ENCODE measurements at regions not wholly inside any gene's neighbourhood (a gene's known extent, or its start where the extent isn't known, plus 50 kb on each side); places are given as distances from the start of the nearest gene placed in this dataset.

DNA sequence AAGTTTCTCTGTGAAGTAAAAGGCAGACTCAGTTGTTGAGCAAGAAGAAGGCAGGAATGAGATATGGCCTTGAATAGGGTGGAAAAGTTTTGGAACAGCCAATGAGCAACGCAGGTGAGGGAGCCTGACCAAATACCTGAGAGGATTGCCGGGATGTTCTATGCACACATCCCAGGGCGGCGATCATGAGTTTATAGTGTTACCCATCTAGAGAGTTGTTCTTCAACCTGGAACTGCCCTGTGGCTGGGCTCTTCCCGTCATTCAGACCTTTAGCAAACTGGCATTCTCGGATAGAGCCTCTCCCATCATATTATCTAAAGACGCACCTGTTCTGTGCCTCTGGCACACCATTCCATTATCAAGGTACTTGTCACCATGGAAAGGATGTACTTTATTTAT is 103.0 kb upstream of the KIF5B start (continued):
- TF ChIP-seq, protein P1, sequence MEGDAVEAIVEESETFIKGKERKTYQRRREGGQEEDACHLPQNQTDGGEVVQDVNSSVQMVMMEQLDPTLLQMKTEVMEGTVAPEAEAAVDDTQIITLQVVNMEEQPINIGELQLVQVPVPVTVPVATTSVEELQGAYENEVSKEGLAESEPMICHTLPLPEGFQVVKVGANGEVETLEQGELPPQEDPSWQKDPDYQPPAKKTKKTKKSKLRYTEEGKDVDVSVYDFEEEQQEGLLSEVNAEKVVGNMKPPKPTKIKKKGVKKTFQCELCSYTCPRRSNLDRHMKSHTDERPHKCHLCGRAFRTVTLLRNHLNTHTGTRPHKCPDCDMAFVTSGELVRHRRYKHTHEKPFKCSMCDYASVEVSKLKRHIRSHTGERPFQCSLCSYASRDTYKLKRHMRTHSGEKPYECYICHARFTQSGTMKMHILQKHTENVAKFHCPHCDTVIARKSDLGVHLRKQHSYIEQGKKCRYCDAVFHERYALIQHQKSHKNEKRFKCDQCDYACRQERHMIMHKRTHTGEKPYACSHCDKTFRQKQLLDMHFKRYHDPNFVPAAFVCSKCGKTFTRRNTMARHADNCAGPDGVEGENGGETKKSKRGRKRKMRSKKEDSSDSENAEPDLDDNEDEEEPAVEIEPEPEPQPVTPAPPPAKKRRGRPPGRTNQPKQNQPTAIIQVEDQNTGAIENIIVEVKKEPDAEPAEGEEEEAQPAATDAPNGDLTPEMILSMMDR (conservative IDR thresholded peaks at IDR 0.05; ENCODE audit: low read depth in 2 of 2) = no peak
- no peak for TF ChIP-seq POLR2AphosphoS5 (IDR thresholded peaks at IDR 0.05; ENCODE audit: low read depth)
- TF ChIP-seq EZH2 (IDR thresholded peaks at IDR 0.05; ENCODE audit: low read depth, unreplicated experiment) = no peak

DNA sequence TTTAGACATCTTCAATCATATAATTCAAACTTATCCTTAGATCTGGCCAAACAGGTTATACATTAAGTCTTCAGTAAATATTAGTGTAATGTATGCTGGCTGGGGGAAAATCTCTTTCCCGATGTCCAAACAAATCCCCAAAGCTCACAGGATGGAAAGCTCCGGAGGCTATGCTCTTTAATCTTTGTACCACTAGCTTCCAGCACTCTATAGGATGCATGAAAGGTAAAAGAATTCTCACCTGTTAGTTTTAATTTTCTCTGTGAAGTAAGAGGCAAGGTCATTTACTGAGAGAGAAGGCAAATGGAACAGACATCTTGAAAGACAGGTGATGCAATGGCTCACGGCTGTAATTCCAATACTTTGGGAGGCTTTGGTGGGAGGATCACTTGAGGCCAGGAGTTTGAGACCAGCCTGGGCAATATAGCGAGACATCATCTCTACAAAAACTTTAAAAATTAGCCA is 99.8 kb upstream of the KIF5B start:
- Histone ChIP-seq H3K79me2 (replicated peaks; ENCODE audit: insufficient read depth) (no peaks in the 10 kb centered on the region), H3K4me1 (ENCODE audit: insufficient read depth) (no peaks in the 10 kb centered on the region), H3K27ac (ENCODE audit: low read depth) (no peak overlapping the region), H3F3A (replicated peaks; ENCODE audit: low read depth) (no peaks in the 10 kb centered on the region), H2AFZ (no peak overlapping the region), H3K4me2 (no peak overlapping the region), H3K4me3 (no peak overlapping the region), H4K20me1 (replicated peaks; ENCODE audit: insufficient read depth) (no peaks in the 10 kb centered on the region), H3K27me3 (ENCODE audit: insufficient read depth) (no peaks in the 10 kb centered on the region), H3K9me2 (ENCODE audit: insufficient read depth) (peaks cover 5% of the 10 kb centered on the region; the same call in 1 of the 2 replicates), H3K36me3 (ENCODE audit: insufficient read depth) (no peaks in the 10 kb centered on the region)
- peaks cover 7% of the 10 kb centered on the region; the same call in 1 of the 3 replicates for H3K36me3 Mint-ChIP-seq (ENCODE audit: low read depth)
- H3K27ac Mint-ChIP-seq = no peak overlapping the region
- peaks cover 1% of the 10 kb centered on the region for H3K4me1 Mint-ChIP-seq
- H3K4me3 Mint-ChIP-seq = no peak overlapping the region
- H3K9me3 Mint-ChIP-seq = peaks cover 19% of the 10 kb centered on the region
- DNase-seq (ENCODE audit: low spot score) (no peak), ATAC-seq (no peak)
- H3K27me3 Mint-ChIP-seq (ENCODE audit: insufficient read depth, low read depth, poor library complexity) = peaks cover 6% of the 10 kb centered on the region
- no peak for TF ChIP-seq JUNB (IDR thresholded peaks at IDR 0.05; ENCODE audit: unreplicated experiment)
- TF ChIP-seq, protein P2, sequence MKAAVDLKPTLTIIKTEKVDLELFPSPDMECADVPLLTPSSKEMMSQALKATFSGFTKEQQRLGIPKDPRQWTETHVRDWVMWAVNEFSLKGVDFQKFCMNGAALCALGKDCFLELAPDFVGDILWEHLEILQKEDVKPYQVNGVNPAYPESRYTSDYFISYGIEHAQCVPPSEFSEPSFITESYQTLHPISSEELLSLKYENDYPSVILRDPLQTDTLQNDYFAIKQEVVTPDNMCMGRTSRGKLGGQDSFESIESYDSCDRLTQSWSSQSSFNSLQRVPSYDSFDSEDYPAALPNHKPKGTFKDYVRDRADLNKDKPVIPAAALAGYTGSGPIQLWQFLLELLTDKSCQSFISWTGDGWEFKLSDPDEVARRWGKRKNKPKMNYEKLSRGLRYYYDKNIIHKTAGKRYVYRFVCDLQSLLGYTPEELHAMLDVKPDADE (IDR thresholded peaks at IDR 0.05) = no peak
- no peak for TF ChIP-seq POLR2AphosphoS5 (IDR thresholded peaks at IDR 0.05; ENCODE audit: low read depth)
- TF ChIP-seq NANOG (IDR thresholded peaks at IDR 0.05; ENCODE audit: borderline replicate concordance) = no peak
- TF ChIP-seq, protein P3, sequence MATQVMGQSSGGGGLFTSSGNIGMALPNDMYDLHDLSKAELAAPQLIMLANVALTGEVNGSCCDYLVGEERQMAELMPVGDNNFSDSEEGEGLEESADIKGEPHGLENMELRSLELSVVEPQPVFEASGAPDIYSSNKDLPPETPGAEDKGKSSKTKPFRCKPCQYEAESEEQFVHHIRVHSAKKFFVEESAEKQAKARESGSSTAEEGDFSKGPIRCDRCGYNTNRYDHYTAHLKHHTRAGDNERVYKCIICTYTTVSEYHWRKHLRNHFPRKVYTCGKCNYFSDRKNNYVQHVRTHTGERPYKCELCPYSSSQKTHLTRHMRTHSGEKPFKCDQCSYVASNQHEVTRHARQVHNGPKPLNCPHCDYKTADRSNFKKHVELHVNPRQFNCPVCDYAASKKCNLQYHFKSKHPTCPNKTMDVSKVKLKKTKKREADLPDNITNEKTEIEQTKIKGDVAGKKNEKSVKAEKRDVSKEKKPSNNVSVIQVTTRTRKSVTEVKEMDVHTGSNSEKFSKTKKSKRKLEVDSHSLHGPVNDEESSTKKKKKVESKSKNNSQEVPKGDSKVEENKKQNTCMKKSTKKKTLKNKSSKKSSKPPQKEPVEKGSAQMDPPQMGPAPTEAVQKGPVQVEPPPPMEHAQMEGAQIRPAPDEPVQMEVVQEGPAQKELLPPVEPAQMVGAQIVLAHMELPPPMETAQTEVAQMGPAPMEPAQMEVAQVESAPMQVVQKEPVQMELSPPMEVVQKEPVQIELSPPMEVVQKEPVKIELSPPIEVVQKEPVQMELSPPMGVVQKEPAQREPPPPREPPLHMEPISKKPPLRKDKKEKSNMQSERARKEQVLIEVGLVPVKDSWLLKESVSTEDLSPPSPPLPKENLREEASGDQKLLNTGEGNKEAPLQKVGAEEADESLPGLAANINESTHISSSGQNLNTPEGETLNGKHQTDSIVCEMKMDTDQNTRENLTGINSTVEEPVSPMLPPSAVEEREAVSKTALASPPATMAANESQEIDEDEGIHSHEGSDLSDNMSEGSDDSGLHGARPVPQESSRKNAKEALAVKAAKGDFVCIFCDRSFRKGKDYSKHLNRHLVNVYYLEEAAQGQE (IDR thresholded peaks at IDR 0.05; ENCODE audit: unreplicated experiment) = no peak
- TF ChIP-seq, protein P1 (conservative IDR thresholded peaks at IDR 0.05; ENCODE audit: low read depth in 2 of 2) = no peak
- TF ChIP-seq, protein P4, sequence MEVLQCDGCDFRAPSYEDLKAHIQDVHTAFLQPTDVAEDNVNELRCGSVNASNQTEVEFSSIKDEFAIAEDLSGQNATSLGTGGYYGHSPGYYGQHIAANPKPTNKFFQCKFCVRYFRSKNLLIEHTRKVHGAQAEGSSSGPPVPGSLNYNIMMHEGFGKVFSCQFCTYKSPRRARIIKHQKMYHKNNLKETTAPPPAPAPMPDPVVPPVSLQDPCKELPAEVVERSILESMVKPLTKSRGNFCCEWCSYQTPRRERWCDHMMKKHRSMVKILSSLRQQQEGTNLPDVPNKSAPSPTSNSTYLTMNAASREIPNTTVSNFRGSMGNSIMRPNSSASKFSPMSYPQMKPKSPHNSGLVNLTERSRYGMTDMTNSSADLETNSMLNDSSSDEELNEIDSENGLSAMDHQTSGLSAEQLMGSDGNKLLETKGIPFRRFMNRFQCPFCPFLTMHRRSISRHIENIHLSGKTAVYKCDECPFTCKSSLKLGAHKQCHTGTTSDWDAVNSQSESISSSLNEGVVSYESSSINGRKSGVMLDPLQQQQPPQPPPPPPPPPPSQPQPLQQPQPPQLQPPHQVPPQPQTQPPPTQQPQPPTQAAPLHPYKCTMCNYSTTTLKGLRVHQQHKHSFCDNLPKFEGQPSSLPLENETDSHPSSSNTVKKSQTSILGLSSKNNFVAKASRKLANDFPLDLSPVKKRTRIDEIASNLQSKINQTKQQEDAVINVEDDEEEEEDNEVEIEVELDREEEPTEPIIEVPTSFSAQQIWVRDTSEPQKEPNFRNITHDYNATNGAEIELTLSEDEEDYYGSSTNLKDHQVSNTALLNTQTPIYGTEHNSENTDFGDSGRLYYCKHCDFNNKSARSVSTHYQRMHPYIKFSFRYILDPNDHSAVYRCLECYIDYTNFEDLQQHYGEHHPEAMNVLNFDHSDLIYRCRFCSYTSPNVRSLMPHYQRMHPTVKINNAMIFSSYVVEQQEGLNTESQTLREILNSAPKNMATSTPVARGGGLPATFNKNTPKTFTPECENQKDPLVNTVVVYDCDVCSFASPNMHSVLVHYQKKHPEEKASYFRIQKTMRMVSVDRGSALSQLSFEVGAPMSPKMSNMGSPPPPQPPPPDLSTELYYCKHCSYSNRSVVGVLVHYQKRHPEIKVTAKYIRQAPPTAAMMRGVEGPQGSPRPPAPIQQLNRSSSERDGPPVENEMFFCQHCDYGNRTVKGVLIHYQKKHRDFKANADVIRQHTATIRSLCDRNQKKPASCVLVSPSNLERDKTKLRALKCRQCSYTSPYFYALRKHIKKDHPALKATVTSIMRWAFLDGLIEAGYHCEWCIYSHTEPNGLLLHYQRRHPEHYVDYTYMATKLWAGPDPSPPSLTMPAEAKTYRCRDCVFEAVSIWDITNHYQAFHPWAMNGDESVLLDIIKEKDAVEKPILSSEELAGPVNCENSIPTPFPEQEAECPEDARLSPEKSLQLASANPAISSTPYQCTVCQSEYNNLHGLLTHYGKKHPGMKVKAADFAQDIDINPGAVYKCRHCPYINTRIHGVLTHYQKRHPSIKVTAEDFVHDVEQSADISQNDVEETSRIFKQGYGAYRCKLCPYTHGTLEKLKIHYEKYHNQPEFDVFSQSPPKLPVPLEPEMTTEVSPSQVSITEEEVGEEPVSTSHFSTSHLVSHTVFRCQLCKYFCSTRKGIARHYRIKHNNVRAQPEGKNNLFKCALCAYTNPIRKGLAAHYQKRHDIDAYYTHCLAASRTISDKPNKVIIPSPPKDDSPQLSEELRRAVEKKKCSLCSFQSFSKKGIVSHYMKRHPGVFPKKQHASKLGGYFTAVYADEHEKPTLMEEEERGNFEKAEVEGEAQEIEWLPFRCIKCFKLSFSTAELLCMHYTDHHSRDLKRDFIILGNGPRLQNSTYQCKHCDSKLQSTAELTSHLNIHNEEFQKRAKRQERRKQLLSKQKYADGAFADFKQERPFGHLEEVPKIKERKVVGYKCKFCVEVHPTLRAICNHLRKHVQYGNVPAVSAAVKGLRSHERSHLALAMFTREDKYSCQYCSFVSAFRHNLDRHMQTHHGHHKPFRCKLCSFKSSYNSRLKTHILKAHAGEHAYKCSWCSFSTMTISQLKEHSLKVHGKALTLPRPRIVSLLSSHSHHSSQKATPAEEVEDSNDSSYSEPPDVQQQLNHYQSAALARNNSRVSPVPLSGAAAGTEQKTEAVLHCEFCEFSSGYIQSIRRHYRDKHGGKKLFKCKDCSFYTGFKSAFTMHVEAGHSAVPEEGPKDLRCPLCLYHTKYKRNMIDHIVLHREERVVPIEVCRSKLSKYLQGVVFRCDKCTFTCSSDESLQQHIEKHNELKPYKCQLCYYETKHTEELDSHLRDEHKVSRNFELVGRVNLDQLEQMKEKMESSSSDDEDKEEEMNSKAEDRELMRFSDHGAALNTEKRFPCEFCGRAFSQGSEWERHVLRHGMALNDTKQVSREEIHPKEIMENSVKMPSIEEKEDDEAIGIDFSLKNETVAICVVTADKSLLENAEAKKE (CRISPR knock-in tag; IDR thresholded peaks at IDR 0.05) = no peak
- no peak for TF ChIP-seq EZH2 (IDR thresholded peaks at IDR 0.05; ENCODE audit: low read depth, unreplicated experiment)
- TF ChIP-seq STAT1 (IDR thresholded peaks at IDR 0.05; ENCODE audit: unreplicated experiment) = no peak
- no peak for TF ChIP-seq ZNF331 (CRISPR knock-in tag; IDR thresholded peaks at IDR 0.05; ENCODE audit: low read depth)
